Thyroid gland (tissue), 4 donors: ENCODE measurements at regions not wholly inside any gene's neighbourhood (a gene's known extent, or its start where the extent isn't known, plus 50 kb on each side); places are given as distances from the start of the nearest gene placed in this dataset.

ENCODE experiments used
- DNase-seq, 2 donors: peaks; one replicate each; pipeline ENCODE4 v3.0.0-alpha.2; 2019
- H3K27ac ChIP-seq, 3 donors: fragments of 200-600 bp; sonication (generic); 1 replicate in 2 of 3; 2 replicates in 1 of 3; pipeline ENCODE4 v1.5.1; 2016 to 2019; ENCODE audit warnings: mild to moderate bottlenecking in 1 of 3, moderate library complexity in 1 of 3
- H3K27me3 ChIP-seq: fragments of 200-600 bp; sonication (generic); one replicate; pipeline ENCODE4 v1.5.1; 2019
- H3K36me3 ChIP-seq, 2 donors: fragments of 200-600 bp; sonication (generic); one replicate each; pipeline ENCODE4 v1.5.1; 2016 to 2019
- H3K4me1 ChIP-seq, 2 donors: fragments of 200-600 bp; sonication (generic); one replicate each; pipeline ENCODE4 v1.5.1; 2017 to 2019
- H3K4me3 ChIP-seq, 3 donors: fragments of 200-600 bp; sonication (generic); replicated peaks in 1 of 3; 1 replicate in 2 of 3; 2 replicates in 1 of 3; pipeline ENCODE4 v1.5.1; 2016; ENCODE audit warnings: mild to moderate bottlenecking in 1 of 3
- H3K9me3 ChIP-seq: fragments of 200-600 bp; sonication (generic); one replicate; pipeline ENCODE4 v1.5.1; 2017
- POLR2A ChIP-seq, 2 donors: fragments of 450-650 bp; IDR thresholded peaks; one replicate each; pipeline ENCODE4 v1.6.1; 2017; ENCODE audit warnings: antibody characterized with exemption in 2 of 2, mild to moderate bottlenecking in 2 of 2, moderate library complexity in 1 of 2
- WGBS, 2 donors: methylation state at CpG; one replicate each; pipeline ENCODE4 v1.1.5; 2017; 5-methylcytosine and 5-hydroxymethylcytosine counted together
- intact Hi-C: fragments of 100-400 bp; cut with DNase I; formaldehyde crosslinking; loops from one replicate; pipeline ENCODE4 v1.15.1; 2023
- TF ChIP-seq, protein P1 (sequence below), 6 experiments: fragments of 200-600 bp in 3 of 6; fragments of 450-650 bp in 3 of 6; sonication (generic) in 3 of 6; IDR thresholded peaks; one replicate each; pipeline ENCODE4 v1.5.1; 2016 to 2019; ENCODE audit warnings: antibody characterized with exemption in 6 of 6, mild to moderate bottlenecking in 2 of 6, inconsistent platforms in 1 of 6, moderate library complexity in 1 of 6

- Histone ChIP-seq H3K27me3 (no peaks in the 10 kb centered on the region), H3K9me3 (no peaks in the 10 kb centered on the region), H3K4me3 (no peak overlapping the region), H3K4me1 (no peaks in the 10 kb centered on the region), H3K36me3 (no peaks in the 10 kb centered on the region), H3K27ac (no peak overlapping the region)
- TF ChIP-seq, protein P1, sequence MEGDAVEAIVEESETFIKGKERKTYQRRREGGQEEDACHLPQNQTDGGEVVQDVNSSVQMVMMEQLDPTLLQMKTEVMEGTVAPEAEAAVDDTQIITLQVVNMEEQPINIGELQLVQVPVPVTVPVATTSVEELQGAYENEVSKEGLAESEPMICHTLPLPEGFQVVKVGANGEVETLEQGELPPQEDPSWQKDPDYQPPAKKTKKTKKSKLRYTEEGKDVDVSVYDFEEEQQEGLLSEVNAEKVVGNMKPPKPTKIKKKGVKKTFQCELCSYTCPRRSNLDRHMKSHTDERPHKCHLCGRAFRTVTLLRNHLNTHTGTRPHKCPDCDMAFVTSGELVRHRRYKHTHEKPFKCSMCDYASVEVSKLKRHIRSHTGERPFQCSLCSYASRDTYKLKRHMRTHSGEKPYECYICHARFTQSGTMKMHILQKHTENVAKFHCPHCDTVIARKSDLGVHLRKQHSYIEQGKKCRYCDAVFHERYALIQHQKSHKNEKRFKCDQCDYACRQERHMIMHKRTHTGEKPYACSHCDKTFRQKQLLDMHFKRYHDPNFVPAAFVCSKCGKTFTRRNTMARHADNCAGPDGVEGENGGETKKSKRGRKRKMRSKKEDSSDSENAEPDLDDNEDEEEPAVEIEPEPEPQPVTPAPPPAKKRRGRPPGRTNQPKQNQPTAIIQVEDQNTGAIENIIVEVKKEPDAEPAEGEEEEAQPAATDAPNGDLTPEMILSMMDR (IDR thresholded peaks at IDR 0.05) = no peak
- no peak for TF ChIP-seq POLR2A (IDR thresholded peaks at IDR 0.05)
- intact Hi-C loops = loop anchor here (5.0 to 10.0 kb wide), 2 partner anchors 158 to 271 kb away; no protein-coding TSS in a partner anchor
- 92 to 95% methylated on average over 1 of the region's 1 CpG for WGBS, 2 donors
- DNase-seq = no peak
These were observed 52.2 kb upstream of the CD83 start for GRCh38 chr6:14065350-14065749.

- Histone ChIP-seq H3K36me3 (no peaks in the 10 kb centered on the region), H3K9me3 (no peaks in the 10 kb centered on the region), H3K27ac (no peak overlapping the region), H3K27me3 (no peaks in the 10 kb centered on the region), H3K4me3 (no peak overlapping the region), H3K4me1 (no peaks in the 10 kb centered on the region)
- whole genome bisulfite sequencing, 2 donors = 9 to 11% methylated on average over 5 of the region's 5 CpGs
- DNase-seq = peak; percentile 23 to 45
- intact Hi-C loops = loop anchor here (5.0 to 10.0 kb wide), 2 partner anchors 160 to 272 kb away; no protein-coding TSS in a partner anchor
- TF ChIP-seq, protein P1 (IDR thresholded peaks at IDR 0.05) = peak in 5 of 6 experiments; percentile 13 to 87 (median 69)
- TF ChIP-seq POLR2A (IDR thresholded peaks at IDR 0.05) = no peak
These were observed 50.7 kb upstream of the CD83 start for GRCh38 chr6:14066782-14067406.

- intact Hi-C loops = loop anchor here (5.0 to 10.0 kb wide), 2 partner anchors 160 to 273 kb away; no protein-coding TSS in a partner anchor
- no peaks in the 10 kb centered on the region for H3K9me3 ChIP-seq
- H3K4me1 ChIP-seq = no peaks in the 10 kb centered on the region
- H3K4me3 ChIP-seq = no peak overlapping the region
- DNase-seq = no peak
- H3K27ac ChIP-seq = no peak overlapping the region
- no peak for TF ChIP-seq POLR2A (IDR thresholded peaks at IDR 0.05)
- TF ChIP-seq, protein P1 (IDR thresholded peaks at IDR 0.05) = no peak
- 84 to 89% methylated on average over 3 of the region's 3 CpGs for WGBS, 2 donors
- H3K36me3 ChIP-seq = no peaks in the 10 kb centered on the region
- H3K27me3 ChIP-seq = no peaks in the 10 kb centered on the region
These were observed 49.9 kb upstream of the CD83 start for GRCh38 chr6:14067656-14068055.
